ENCODE measurements at regions not wholly inside any gene's neighbourhood (a gene's known extent, or its start where the extent isn't known, plus 50 kb on each side); places are given as distances from the start of the nearest gene placed in this dataset.

DNA sequence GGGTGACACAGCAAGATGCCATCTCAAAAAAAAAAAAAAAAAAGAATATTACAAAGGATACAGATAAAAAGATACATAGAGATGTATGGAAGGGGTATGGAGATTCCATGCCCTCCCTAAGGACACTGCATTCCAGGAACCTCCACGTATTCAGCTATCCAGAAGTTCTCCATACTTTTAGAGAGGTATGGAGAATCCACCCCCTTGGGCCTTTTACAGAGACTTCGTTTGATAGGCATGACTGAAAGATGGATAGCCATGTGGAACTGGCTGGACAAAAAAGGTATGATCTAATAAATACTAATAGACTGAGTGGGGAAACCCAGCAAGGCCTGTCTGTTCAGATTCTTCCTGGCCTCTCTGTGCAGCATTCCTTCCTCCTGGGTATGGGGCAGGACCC lies 56.6 kb upstream of the DMRT1 start:
- Histone ChIP-seq H4K20me1 (ENCODE audit: insufficient read depth, low read length) (no peaks in the 10 kb centered on the region), H3K4me1 (ENCODE audit: insufficient read depth, low read length, poor library complexity, severe bottlenecking) (no peaks in the 10 kb centered on the region), H3K9me3 (ENCODE audit: low read length) (no peaks in the 10 kb centered on the region), H3K4me3 (ENCODE audit: low read depth, low read length, poor library complexity, severe bottlenecking) (no peak overlapping the region), H3K79me2 (ENCODE audit: insufficient read depth, low read depth, low read length) (no peaks in the 10 kb centered on the region), H3K9me2 (ENCODE audit: insufficient read depth, low read length) (no peaks in the 10 kb centered on the region), H3K27ac (ENCODE audit: low read depth, low read length, poor library complexity, severe bottlenecking) (no peak overlapping the region), H3K36me3 (ENCODE audit: insufficient read depth, low read length) (no peaks in the 10 kb centered on the region), H3K4me2 (ENCODE audit: low read length) (no peak overlapping the region), H2AFZ (ENCODE audit: low read length) (no peak overlapping the region)
- ChIA-PET CTCF (ENCODE audit: unreplicated experiment) (no interaction called here), POLR2A (no interaction called here)
- no peak for DNase-seq (ENCODE audit: low spot score)
- intact Hi-C loops (cut with micrococcal nuclease; ENCODE audit: unreplicated experiment) = no loop called here
- TF ChIP-seq, protein P1, sequence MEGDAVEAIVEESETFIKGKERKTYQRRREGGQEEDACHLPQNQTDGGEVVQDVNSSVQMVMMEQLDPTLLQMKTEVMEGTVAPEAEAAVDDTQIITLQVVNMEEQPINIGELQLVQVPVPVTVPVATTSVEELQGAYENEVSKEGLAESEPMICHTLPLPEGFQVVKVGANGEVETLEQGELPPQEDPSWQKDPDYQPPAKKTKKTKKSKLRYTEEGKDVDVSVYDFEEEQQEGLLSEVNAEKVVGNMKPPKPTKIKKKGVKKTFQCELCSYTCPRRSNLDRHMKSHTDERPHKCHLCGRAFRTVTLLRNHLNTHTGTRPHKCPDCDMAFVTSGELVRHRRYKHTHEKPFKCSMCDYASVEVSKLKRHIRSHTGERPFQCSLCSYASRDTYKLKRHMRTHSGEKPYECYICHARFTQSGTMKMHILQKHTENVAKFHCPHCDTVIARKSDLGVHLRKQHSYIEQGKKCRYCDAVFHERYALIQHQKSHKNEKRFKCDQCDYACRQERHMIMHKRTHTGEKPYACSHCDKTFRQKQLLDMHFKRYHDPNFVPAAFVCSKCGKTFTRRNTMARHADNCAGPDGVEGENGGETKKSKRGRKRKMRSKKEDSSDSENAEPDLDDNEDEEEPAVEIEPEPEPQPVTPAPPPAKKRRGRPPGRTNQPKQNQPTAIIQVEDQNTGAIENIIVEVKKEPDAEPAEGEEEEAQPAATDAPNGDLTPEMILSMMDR (conservative IDR thresholded peaks at IDR 0.05; ENCODE audit: low read length) = no peak
- TF ChIP-seq EZH2phosphoT487 (IDR thresholded peaks at IDR 0.05; ENCODE audit: borderline replicate concordance, low read depth, low read length) = no peak
- BruUV-seq (replicated peaks) = no TSS peak

DNA sequence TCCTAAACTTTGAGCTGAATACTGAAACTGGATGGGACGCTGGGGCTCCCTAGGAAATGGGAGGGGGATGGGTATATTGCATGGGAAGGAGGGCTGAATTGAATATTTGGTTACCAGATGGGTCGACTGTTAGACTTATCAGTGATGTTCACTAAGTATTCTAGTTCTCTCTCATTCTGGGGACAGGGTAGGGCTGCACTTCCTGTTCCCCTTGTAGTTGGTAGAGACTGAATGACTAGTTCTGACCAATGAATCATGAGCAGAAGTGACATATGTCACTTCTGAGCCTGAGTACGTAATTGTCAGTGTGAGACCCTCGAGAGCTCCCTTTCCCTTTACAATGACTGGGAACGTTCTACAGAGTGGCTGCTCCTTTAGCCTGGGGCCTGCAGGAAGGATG lies 55.5 kb upstream of the DMRT1 start:
- ChIA-PET POLR2A (interaction anchor here (0.6 kb wide), 1 partner anchor 208 kb away, joined by 3 read pairs; no protein-coding TSS in a partner anchor), CTCF (ENCODE audit: unreplicated experiment) (no interaction called here)
- H3K36me3 ChIP-seq (ENCODE audit: insufficient read depth, low read length) = no peaks in the 10 kb centered on the region
- no peaks in the 10 kb centered on the region for H3K9me2 ChIP-seq (ENCODE audit: insufficient read depth, low read length)
- H3K4me2 ChIP-seq (ENCODE audit: low read length) = no peak overlapping the region
- intact Hi-C loops (cut with micrococcal nuclease; ENCODE audit: unreplicated experiment) = no loop called here
- no peak for DNase-seq (ENCODE audit: low spot score)
- no peaks in the 10 kb centered on the region for H4K20me1 ChIP-seq (ENCODE audit: insufficient read depth, low read length)
- H3K9me3 ChIP-seq (ENCODE audit: low read length) = no peaks in the 10 kb centered on the region
- H3K27ac ChIP-seq (ENCODE audit: low read depth, low read length, poor library complexity, severe bottlenecking) = no peak overlapping the region
- no peak overlapping the region for H2AFZ ChIP-seq (ENCODE audit: low read length)
- TF ChIP-seq, protein P1 (conservative IDR thresholded peaks at IDR 0.05; ENCODE audit: low read length) = no peak
- TF ChIP-seq EZH2phosphoT487 (IDR thresholded peaks at IDR 0.05; ENCODE audit: borderline replicate concordance, low read depth, low read length) = no peak
- no TSS peak for BruUV-seq (replicated peaks)
- no peaks in the 10 kb centered on the region for H3K79me2 ChIP-seq (ENCODE audit: insufficient read depth, low read depth, low read length)
- H3K4me1 ChIP-seq (ENCODE audit: insufficient read depth, low read length, poor library complexity, severe bottlenecking) = no peaks in the 10 kb centered on the region
- H3K4me3 ChIP-seq (ENCODE audit: low read depth, low read length, poor library complexity, severe bottlenecking) = no peak overlapping the region

DNA sequence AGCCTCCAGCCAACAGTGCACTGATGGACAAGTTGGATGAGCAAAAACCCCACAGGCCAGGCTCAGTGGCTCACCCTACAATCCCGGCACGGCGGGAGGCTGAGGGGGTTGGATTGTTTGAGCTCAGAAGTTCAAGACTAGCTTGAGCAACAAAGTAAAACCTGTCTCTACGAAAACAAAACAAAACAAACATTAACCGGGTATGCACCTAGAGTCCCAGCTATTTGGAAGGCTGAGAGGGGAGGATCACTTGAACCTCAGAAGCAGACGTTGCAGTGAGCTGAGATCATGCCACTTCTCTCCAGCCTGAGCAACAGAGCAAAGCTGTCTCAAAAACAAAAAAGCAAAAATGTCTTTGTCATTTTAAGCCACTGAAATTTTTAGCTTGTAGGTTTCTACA lies 55.1 kb upstream of the DMRT1 start:
- no TSS peak for BruUV-seq (replicated peaks)
- POLR2A ChIA-PET = interaction anchor here (0.6 to 0.7 kb wide), 2 partner anchors 84 to 170 kb away, joined by 3 to 6 read pairs; no protein-coding TSS in a partner anchor
- Histone ChIP-seq H3K4me3 (ENCODE audit: low read depth, low read length, poor library complexity, severe bottlenecking) (no peak overlapping the region), H3K9me3 (ENCODE audit: low read length) (no peaks in the 10 kb centered on the region), H3K9me2 (ENCODE audit: insufficient read depth, low read length) (no peaks in the 10 kb centered on the region), H3K4me2 (ENCODE audit: low read length) (no peak overlapping the region), H4K20me1 (ENCODE audit: insufficient read depth, low read length) (no peaks in the 10 kb centered on the region), H3K36me3 (ENCODE audit: insufficient read depth, low read length) (no peaks in the 10 kb centered on the region), H3K27ac (ENCODE audit: low read depth, low read length, poor library complexity, severe bottlenecking) (no peak overlapping the region), H2AFZ (ENCODE audit: low read length) (no peak overlapping the region), H3K4me1 (ENCODE audit: insufficient read depth, low read length, poor library complexity, severe bottlenecking) (no peaks in the 10 kb centered on the region), H3K79me2 (ENCODE audit: insufficient read depth, low read depth, low read length) (no peaks in the 10 kb centered on the region)
- intact Hi-C loops (cut with micrococcal nuclease; ENCODE audit: unreplicated experiment) = no loop called here
- TF ChIP-seq, protein P1 (conservative IDR thresholded peaks at IDR 0.05; ENCODE audit: low read length) = no peak
- TF ChIP-seq EZH2phosphoT487 (IDR thresholded peaks at IDR 0.05; ENCODE audit: borderline replicate concordance, low read depth, low read length) = no peak
- DNase-seq (ENCODE audit: low spot score) = no peak
- CTCF ChIA-PET (ENCODE audit: unreplicated experiment) = interaction anchor here (0.5 kb wide), 1 partner anchor 36 kb away, joined by 3 read pairs; no protein-coding TSS in a partner anchor

All from OCI-LY7 (cell line).